CD4-positive, alpha-beta T cell treated with Interleukin-15 for 1 hour (primary cell): ENCODE measurements at regions not wholly inside any gene's neighbourhood (a gene's known extent, or its start where the extent isn't known, plus 50 kb on each side); places are given as distances from the start of the nearest gene placed in this dataset.
"Not testable (repeated sequence)": the region's sequence is repeated elsewhere in the genome, so short reads cannot be mapped to it uniquely, and the experiment has no call there.

Experiments
- DNase-seq: peaks from one replicate; pipeline ENCODE4 v3.0.0-alpha.2; 2020

DNA sequence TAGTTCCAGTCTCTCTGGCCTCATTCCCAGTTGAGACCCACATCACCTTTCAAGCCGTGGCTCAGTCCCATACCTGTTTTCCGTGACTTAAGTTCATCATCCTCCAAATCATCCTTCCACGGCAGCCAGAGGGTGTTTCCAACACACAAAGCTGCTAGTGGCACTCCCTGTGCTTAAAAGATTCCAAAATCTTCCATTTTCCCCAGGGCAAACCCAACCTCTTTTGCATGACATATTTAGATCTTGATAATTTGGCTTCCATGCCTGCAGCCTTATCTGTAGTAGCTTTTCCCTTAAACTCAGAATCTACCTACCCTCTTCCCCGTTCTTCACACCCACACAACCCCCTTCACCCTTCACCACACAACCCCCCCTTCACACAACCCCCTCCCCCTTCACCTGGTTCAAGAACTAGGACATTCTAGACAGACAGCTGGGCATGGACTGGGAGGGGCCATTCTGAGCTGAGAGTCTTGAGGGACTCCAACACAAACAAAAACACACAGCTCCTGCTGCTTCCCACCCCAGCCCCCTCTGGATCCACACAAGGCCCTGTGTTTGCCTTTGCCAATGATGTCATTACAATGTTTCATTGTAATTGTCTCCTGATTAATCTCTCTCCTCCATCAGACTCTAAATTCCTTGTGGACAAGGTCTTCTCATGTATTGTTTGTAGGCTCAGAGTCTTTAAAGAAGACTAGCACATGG, 268.2 kb downstream of the SH3GL2 start:
- no peak for DNase-seq

DNA sequence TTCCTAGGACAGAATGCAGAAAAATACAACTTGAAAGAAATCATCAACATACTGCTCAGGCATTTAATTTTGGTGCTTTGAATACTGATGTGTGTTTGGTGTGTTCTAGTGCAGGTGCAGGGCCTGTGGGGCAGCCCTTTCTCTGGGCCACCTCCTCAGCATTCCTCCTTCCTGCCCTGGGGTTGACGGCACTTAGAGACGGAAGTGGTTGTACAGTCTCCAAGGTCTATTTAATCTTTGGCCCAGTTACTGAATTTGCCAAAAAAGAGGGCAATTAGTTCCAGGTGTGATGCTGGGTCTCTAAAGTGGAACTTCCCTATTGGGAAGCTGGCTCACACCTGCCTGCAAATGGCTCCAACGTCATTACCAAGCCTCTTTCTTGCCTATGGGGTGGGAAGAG, 269.0 kb downstream of the SH3GL2 start:
- DNase-seq, result no peak

DNA sequence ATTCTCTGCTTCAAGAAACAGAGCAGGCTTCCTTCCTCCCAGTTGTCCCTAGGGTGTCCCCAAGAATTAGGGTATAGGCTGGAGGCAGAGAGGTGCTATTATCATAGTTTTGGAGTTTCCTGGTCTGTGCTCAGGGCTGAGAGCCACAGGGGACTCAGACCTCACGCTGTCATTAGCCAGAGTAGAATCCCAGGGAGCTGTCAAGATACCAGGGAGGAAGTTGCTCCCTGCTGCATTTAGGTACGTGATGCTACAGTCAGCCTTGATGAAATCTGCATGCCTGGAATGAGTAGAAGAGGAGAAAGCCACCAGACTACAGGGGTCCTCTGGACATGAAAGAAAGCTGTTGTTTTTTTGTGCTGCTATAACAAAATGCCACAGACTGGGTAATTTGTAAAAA, 273.2 kb downstream of the SH3GL2 start:
- DNase-seq, result no peak

DNA sequence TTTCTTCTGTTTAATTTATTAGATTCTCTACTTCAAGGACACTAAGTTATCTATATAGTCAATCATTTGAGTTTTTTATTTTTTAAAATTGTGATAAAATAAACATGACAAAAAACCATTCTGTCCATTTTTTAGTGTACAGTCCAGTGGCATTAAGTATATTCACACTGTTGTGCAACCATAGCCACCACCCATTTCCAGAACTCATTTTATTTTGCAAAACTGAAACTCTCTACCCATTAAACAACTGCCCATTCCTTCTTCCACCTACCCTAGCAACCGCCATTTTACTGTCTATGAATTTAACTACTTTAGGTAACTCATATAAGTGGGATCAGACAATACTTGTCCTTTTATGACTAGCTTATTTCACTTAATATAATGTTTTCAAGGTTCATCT, 275.6 kb downstream of the SH3GL2 start:
- DNase-seq, result no peak

DNA sequence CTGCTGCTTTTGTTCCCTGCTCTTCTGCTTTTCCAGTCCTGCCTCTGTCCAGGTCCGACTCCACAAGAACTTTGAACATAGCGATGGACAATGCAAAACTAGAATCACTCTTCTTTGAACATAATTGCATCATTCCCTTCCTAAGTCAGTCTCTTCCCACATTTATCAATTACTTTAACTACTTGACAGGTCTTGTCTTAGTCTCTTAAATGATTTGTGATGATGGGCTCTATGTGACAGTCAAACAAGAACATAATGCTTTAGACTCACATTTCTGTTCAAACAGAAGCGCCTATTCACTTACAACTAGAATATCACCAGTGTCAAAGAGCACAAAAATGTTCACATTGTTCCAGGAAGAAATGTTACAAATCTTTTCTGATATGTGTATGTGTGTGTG, 278.1 kb downstream of the SH3GL2 start:
- DNase-seq, result no peak

DNA sequence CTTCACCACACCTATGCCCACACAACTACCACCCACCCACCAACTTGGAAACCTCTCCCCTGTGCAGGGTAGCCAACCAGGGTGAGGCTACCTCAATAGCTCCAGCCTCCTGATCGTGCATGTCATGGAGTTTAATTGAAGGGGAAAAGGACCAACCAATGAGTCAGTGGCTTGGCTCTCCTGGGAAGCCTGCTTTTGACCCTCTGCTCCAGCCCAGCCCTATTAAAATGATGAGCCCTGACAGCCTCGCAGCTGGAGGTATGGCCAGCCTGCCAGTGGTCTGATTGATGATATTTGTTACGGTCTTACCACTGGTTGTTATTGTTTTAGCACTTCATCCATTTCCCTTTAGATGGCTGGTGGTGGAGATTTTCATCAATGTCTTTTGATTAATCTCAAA, 280.4 kb downstream of the SH3GL2 start:
- no peak for DNase-seq

DNA sequence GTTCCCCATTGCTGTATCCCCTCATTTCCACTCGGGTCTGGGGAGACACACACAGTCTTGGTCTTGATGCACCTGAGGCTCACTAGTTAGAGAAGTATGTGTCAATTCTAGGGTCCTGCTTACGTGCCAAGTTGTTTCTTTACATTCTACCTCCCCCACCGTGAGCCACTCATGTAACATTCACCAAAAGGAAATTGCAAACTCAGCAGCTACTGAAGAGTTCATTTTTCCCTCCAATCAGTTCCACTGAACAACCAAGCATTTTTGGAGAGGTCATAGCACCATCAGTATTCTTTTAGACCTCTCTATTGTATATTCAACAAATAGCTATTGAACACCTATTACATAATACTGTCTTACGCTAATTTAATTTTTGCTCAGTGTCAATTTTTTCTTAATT, 281.1 kb downstream of the SH3GL2 start:
- no peak for DNase-seq

DNA sequence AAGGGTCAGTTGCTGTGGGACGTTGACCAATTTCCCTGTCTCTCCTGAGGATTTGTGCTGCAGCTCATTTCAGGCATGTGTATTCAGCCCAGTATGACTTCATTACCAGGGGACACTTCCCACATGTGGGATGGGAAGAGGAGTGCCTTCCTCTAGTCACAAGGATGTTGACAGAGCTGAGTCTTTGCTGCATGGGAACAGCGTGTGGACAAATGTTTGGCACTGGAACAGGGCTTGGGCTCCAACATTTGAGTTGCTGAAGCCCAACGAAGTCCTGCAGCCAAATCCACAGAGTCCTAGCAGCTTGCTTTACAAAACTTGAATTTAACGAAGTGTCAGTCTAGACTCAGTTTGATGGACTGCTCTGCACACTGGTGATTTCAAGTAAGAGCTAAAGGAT, 283.2 kb downstream of the SH3GL2 start:
- DNase-seq, result no peak

DNA sequence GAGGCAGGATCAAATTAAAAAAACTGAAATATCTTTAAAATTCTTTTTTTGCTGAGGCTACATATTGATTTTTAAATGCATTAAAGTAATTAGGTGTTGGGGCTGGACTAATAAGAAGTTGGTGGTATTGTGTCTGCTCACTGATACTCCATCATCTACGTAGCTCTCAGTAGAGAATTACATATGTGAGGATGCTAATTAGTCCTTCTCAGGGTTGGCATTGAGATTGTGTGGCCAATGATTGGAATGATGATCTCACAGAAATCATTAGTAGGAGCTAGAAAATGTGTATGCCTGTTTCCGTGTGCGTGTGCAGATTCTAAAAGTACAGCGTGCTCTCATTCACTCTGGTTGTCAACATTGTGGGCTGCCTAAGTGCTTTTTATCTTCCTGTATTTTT, 283.8 kb downstream of the SH3GL2 start:
- DNase-seq, result no peak

DNA sequence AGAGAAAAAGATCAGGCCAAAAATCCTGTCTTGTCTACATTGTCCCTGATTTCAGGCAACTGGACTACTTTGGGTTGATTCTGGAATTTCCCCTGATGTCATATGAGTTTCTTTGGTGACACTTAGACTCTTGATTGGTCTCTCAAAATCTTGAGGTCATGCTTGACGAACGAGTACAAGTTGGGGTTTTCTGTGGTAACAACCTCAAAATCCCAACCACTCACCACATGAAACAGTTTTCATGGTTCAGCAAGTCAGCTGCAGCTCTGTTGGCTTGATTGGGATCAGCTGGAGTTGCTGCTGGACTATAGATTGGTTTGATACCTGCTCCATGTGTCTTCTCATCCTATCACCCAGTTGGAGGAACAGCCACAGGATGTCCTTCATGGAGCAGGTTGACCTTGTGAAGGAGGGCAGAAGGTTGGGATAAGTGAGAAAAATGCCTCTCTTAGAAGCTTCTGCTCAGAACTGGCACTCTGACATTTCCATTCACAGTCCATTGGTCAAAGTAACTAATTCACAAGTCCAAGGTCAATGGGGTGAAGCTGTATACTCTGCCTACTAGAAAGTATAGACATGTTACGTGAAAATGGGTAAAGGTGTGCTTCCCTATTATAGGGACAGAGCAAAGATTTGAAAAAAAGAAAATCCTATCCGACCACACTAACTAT, 284.5 kb downstream of the SH3GL2 start:
- DNase-seq, result no peak

DNA sequence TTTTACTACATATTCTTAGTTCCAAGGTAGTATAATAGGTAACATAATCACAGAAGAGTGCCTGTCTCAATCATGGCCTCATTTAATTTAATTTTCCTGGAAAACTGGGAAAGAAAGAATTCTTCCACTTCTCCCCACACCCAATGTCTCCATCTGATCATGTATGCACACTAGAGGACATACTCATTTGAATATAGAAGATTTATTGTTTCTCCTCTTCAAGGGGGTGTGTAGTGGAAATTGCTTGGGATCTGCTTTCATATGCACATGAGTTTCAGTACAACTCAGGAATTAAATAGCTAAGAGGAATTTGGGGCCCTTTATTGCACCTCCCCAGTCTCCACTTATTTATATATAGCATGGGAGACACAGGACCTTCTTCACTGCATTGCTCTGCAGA, 285.1 kb downstream of the SH3GL2 start:
- no peak for DNase-seq

DNA sequence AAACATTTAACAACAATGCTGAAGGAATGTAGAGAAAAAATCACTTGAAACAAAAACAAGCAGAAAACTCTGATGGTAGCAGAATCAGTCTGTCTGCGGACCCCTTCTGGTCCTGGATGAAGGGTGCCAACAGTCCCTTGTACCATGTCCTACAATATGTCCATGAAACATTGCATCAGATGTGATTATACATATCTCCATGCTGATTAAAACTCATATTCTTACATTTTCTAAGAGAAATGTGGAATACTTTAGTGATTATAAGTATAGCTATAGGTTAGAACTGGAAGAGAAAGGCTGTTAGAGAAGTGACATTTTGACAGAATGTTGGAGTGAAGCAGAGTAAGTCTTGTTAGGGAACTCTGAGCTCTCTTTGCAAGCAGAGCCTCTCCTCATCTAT, 286.1 kb downstream of the SH3GL2 start:
- DNase-seq, result no peak

DNA sequence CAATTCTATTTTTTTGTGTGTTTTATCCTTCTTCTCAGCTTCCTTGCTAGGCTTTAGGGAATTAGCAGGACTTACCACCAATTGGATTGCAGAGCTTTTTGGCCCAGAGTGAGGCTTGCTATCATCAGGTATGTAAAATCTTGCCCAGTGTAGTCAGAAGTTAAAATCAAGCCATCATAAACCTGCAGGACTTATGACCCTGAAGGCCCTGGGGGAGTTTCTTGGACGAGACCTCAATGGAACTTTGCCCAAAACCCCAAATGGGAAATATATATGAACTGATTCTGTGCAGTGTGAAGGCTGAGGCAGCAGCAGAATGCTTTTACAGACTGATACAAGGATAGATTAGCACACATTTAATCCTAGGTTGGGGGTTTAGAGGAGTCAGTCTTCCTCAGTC, 287.0 kb downstream of the SH3GL2 start:
- no peak for DNase-seq

DNA sequence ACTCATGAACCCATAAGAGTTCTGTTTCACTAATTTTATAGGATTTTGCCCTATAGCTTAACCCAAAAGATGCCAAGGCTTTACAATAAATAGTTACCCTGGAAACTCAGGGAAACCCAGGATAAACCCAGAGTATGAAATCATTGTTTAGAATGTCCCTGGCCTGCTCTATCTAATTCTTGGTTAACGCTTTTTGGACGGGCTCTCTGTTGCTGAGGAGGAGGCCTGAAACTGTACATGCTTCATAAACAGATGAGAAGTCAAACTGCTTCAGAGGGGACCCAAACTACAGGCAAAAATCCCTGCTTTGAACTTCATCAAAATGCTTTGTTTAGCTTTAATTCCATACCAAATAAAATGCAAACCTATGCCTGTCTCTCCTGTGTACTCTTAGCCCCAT, 291.9 kb downstream of the SH3GL2 start:
- no peak for DNase-seq

DNA sequence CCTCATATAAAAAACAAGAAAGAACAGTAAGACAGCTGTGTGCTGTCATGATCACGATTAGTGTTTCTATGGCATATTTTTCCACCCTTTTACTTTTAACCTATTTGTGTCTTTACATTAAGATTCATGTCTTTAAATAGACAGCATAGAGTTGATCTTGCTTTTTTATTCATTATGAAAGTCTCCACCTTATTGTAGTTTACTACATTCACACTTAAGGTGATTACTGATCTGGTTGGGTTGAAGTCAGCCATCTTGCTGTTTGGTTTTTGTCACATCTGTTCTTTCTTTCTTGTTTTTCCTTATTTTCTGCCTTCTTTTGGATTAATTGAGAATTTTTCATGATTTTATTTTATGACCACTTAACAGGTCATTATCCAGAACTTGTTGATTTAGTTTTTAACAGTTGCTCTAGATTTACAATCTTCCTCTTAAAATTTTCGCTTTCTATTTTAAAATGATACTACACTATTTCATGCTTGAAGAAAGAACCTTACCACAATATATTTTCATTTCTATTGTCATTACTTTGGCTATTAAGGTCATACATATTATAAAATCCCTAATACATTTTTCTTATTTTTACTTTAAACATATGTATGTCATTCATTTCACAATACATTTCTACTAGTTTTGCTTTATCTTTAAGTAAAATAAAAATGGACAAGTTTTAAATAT, 292.5 kb downstream of the SH3GL2 start:
- no peak for DNase-seq

DNA sequence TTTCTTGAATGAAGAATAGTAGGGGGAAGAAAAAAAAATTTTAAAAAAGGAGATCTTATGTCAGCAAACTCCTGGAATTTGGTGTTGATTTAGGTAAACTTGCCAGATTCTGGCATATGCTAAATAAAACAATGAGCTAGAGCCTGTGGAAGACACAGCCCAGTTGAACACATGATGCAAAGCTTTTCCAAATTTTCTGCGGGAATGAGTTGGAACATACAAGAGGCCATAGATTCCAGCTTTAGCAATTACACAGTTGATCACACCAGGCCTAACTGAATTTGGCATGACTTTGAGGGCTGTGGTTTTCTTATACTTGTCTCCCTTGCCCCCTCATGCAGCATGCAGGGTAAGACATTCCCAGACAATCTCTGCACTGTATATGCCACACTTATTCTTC, 297.0 kb downstream of the SH3GL2 start:
- DNase-seq, result no peak

DNA sequence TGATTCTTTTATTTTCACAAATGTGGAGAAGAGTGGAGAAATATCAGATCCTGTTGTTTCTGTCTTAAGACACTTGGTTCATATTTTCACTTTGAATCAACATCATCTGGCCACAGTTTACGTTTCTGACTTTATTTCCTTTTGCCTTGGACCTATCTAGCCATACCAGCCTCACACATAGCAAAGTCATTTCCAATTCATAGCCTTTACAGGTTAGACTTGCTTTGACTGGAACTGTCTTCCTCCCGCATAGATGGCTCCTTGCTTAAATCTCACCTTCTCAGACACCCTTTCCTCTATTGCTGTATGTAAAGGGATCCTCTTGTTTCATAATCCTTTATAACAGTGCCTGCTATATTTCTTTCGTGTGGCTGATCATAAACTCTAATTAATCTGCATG, 297.8 kb downstream of the SH3GL2 start:
- no peak for DNase-seq

DNA sequence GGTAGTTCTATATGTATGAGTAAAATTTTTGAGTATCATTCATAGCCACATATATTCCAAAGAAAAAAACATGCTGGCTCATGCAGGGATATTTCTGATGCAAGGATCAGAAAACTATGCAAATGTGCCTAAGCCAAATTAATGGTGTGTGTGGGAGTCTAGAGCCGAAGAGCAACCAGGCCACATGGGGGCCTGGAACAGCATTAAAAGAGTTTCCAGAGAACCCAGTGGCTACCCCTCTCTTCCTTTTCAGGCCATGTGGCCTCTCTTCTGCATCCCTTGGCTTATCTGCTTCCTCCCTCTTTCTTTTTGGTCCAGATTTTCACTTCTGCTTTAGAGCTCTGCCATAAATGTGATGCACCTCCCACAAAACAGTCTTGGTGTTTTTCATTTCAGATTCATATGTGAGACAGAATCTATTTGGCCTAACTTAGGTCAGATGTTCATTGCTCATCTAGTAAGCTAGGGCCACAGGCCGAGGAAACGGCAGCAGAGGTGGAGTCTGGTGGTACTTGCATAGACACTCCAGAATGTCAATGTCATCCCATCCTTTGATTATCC, 300.0 kb downstream of the SH3GL2 start:
- DNase-seq, result no peak

DNA sequence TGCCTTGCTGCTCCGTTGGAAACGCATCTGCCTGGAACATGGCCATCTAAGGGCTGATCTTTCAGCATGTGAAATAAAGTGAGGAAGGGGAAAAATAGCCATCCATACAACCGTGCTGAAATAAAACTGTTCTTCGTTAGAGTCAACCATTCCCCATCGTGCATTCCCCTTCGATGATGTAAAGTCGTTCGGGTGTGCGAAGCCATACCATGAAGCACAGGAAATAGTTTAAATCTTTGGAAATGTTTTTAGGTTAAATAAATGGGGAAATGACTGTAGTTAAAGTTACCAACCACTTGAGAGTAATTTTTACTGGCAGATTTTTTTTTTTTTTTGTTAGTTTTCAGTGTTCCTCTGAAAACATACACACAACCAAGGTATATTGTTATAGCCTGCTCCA, 302.5 kb downstream of the SH3GL2 start:
- DNase-seq, result no peak

DNA sequence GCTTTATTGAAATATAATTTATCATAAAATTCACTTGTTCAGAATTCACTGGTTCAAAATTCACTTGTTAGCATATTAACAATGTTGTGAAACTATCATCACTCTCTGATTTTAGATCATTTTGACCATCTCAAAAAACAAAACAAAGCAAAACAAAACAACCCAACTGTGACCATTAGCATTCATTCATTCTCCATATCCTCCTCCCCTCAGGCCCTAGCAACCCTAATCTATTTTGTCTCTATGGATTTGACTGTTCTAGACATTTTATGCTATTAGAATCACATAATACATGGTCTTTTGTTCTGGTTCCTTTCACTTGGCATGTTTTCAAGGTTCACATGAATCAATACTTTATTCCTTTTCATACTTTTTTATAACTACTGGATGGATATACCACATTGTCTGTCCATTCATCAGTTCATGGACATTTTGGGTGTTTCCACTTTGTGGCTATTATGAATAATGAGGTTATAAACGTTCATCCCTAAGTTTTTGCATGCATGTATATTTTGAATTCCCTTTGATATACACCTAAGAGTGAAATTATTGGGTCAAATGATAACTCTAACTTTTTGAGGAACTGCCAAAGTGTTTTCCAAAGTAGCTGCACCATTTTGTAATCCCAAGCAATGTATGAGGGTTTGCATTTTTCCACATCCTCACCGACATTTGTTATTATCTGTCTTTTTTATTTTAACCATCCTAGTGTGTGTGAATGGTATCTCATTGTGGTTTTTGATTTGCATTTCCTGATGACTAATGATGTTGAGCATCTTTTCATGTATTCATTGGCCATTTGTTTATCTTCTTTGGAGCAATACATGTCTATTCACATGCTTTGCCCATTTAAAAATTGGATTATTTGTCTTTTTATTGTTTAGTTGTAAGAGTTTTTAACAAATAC, 304.1 kb downstream of the SH3GL2 start:
- no peak for DNase-seq

DNA sequence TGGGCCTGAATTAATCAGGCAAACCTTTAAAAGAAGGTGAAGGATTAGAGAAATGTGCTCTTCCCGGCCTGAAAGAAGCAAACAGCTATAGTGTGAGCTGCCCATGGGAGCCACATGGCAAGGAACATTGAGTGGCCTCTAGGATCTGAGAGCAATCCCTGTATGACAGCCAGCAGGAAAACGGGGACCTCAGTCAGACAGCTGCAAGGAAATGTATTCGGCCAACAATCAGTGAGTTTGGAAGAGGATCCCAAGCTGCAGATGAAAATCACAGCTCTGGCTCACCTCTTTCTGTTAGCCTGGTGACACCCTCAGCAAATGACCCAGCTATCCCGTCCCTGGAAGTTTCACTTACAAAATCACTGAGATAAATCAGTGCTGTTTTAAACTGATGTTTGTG, 309.2 kb downstream of the SH3GL2 start:
- DNase-seq, result no peak

DNA sequence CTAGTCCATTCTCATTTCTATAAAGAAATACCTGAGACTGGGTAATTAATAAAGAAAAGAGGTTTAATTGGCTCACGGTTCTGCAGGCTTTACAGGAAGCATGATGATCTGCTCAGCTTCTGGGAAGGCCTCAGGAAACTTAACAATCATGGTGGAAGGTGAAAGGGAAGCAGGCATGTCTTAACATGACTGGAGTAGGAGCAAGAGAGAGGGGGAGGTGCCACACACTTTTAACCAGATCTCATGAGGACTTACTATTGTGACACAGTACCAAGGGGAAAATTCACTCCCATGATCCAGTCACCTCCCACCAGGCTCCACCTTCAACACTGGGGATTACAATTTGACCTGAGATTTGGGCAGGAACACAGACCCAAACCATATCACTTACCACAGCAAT, 310.1 kb downstream of the SH3GL2 start:
- not testable (repeated sequence) for DNase-seq
